ENCODE measurements at regions not wholly inside any gene's neighbourhood (a gene's known extent, or its start where the extent isn't known, plus 50 kb on each side); places are given as distances from the start of the nearest gene placed in this dataset.

DNA sequence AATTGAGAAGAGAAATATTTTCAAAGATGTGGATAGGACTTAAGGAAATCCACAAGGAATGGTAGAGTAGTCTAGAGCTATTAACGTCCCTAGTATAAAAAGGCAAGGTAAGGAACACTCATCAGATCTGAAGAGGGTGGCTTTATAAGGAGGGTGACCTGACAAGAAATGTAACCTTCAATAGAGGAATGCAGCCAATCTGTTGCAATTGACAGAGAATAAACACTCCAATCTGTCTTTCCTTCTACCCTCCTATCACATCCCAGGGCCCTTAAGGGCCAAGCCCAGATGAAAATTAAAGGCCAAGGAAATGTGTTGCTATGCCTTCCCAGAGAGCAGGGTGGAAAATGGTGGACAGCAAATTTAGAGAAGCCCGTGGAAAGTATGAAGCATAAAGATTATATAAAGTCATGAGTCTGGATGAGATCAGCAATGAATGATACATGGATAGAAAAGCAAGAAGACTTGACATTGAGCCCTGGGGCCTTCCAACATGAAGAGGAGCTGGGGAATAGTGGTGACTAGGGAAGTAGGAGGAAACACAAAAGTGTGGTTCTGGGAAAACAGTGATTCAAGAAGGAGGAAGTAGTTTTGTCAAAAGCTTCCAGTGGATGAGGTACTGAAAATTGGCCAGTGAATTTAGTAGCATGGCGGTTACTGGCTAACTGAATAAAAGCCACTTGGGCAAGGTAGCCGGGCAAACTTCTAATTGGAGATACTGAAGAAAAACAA, 270.6 kb upstream of the TANK start:
- DNase-seq: no peak

DNA sequence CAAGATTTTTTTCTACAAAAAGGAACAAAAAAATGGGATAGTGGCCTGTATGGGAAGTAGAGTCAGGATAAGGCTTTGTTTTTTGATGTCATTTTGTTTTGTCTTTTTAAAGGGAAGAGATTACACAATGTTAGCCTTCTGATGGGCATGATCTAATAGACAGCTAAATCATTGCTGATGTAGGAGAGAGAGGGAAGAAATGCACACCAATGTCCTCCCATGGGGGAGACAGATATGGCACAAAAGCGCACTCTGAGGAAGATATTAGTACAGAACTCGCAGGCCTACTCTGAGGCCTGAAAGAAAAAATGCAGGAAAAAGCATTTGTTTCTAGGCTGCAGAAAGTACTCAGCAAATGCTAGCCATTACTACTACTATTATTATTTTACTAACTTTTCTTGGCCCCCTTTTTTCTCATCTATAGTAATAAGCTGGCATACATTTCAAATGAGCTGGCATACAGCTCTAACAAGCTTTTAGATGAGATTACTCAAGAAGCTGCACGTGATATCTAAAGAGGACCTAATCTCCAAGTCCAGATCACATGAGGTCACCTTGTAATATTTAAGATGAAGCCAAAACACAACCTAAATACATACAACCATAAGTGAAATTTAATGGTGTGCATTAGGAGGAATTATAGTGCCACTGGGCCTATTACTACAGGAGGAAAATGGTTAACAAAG, 269.4 kb upstream of the TANK start:
- no peak for DNase-seq

DNA sequence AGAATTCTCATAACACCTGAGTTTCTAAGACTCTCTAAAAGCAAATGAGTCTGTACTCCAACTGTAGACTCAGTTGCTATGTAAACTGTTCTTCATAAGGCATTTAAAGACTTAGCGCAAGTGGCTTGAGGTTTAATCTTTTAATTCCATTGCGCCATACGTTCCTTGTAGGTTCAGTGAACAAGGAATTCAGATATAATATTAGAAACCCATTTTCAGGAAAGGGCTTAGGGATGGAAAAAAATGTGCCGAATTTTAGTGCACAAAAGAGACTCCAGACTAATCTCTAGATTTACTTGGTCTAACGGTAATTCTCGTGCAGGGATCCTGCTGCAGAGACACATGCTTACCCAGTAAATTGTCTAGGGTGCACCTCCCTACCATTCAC, 268.9 kb upstream of the TANK start:
- no peak for DNase-seq

DNA sequence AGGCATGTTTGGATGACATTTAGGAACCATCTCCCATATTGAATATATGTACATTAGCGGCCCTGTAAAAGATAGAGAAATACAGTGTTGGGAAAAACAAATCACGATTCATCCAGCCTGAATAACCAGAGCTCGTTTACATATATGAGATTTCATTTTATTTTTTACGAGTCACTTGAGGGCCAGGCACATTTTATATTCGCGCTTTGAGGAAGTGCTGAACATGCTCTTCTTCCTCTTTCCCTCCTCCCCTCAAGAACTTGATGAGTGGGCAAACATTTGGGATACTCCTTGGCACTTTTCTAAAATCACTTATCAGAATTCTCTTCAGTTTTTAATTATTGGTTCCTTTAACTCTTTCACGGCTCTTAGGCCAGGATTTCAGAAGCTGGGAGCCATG, 268.0 kb upstream of the TANK start:
- DNase-seq: no peak

DNA sequence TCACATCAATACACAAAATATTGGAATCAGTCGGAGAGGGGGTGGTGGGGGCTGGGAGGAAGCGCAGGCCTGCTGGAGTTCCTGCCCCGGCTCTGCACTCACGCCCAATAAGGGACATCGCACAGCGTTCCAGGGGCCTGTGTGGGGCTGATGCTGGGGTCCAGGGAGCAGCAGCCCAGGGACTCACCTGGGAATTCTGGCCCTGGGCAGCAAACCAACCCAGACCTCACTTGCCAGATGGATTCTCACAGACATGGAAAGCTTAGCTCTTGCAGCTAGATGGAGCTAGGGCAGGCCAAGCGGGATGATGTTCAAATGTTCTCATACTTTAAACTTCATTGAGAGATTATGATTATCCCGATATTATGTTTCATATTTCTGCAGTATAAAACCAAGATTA, 266.6 kb upstream of the TANK start:
- DNase-seq: no peak

GRCh38 chr2:160898581-160899307, 261.5 kb upstream of the TANK start:
- DNase-seq: no peak

DNA sequence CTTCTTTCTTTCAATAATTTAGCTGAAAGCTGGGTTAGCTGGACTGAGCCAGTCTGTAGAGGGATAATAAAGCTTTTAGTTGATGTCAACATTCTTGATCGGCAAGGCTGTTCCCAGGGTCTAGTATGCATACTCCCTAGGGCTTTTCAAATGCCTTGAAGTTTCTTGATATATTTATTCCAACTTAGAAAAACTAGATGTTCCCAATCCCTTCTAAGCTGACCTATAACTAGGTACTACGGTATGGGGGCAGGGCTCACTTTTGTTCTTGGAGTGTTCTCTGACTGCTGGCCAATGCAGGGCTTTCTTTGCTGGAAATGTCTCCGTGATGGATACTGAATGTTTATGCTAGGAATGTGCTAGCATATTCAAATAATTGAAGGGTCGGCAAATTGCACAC, 258.6 kb upstream of the TANK start:
- no peak for DNase-seq

DNA sequence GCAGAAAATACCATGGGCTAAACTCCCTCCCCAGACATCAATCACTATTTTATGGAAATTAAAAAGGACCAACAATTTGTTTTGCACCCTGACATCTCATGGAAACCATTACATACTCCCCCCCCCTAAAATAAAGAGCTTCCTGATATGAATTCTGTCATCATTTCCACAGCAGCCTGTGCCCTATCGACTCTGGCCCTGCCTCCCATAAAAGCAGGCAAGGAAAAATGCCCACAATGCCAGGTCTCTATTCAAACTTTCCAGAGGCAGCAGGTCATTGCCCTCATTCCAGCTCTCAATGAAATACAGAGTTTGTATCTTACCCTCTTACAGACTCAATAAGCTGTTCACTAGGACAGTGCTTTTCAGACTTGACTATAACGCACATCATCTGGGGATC, 254.4 kb upstream of the TANK start:
- no peak for DNase-seq

DNA sequence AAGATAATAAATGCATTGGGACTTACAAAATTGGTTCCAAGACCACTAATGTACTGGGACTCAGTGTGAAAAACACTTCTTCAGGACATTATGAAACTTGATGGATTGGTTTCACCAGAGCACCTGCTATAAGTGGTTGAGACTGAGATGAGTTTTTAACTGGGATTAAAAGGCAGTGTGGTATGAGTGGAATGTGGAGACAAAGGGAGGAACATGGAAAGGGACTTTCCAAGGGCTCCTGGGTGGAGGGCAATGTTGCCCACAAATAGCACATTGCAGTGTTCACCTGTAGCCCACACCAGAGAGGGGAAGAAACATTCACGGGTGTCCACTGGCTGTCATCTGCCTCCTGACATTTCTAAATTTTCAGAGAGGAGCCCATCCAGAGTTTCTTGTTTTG, 253.3 kb upstream of the TANK start:
- no peak for DNase-seq

GRCh38 chr2:160907738-160908137, 252.5 kb upstream of the TANK start:
- DNase-seq: no peak

DNA sequence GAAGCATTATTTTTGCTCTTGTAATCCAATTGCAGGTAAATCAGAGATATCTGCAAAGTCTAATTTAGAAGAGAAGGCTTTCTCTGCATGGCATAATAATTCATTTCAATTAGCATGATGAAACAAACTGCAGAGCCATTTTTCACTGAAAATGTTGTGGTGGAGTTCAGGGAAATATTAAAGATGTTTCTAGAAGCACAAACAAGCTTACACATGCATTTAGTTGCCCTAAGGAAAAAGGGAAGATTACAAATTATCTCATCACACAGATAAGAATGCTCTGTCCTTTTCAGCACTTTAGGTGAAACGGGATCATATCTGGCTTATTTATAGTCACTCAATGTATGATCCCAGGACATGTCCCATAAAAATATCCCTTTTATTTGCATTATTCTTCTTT, 252.1 kb upstream of the TANK start:
- DNase-seq: no peak

DNA sequence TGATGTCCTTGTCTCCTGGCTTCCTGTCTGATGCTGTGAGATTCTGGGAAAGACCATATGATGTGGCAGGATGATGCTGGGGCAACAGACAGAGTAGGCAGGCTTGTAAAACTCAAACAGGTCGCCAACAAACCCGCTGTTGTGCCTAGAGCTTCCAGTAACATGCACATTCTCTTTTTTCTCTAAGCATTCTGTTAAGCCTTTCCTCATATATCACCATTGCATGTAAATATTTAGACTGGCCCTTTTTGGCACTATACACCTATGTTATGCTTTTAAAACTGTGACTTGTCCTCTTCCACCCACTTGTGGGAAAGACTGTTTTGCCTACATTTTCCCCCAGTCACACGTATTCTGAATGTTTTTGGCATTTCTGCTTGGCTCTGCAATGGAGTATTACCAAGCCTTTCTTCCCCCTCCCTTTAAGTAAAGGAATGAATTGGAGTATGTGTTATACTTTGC, 250.4 kb upstream of the TANK start:
- no peak for DNase-seq

DNA sequence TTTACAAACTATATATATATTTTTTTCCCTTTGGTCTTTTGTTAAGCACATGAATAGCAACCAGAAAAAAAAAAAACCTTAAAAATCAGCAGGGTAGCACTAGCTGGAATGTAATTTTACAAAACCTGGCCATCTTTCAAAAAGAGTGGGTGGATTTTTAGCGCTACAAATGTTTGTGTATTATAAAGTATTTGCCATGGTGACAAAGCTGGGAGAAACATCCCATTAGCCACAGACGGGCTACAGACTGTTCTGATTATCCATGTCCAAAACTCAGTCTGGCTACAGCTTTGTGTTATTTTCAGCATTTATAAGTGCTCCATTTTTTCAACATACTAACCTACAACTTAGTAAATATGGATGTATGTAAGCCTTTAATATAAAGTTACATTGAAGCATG, 249.5 kb upstream of the TANK start:
- no peak for DNase-seq

GRCh38 chr2:160911258-160911657, 249.0 kb upstream of the TANK start:
- no peak for DNase-seq

DNA sequence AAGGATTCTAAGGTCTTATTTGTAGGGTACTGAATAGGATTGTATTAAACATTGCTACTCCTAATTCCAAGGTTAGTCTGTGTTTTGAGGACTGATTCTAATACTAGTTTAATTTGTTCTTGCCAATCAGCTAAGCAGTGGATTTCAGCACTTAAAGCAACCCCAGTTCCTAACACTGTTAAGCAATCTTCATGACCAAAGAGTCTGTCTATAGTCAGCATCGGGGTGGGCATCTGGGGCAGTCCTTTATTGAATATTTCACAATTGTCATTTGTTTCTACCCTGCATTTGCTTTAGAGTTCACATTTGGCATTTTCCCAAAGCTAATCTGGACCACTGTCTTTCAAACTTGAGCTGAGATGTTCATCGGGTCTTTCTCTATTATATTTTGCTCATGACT, 248.0 kb upstream of the TANK start:
- no peak for DNase-seq

DNA sequence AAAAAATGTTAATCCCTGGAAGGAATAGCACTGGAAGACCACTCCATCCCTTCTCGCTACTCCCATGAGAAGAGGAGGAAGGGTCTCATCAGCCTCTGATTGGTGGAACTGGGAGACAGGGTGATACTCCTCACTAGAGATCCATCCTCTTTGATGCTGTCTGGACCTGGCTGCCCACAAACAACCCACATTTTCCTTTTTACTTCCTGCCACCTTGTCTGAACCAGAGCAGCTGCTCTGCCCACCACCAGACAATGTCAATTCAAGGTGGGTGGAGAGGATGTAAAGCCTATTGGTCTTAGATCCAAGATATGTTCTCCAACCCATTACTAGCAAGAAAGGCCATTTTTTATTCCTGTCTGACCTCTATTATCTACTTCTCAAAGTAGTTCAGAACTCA, 246.9 kb upstream of the TANK start:
- DNase-seq: no peak

- no peak for DNase-seq
Observed at GRCh38 chr2:160914217-160914616, 246.0 kb upstream of the TANK start.

GRCh38 chr2:160916300-160916699, 243.9 kb upstream of the TANK start:
- no peak for DNase-seq

GRCh38 chr2:160917850-160918249, 242.4 kb upstream of the TANK start:
- no peak for DNase-seq

DNA sequence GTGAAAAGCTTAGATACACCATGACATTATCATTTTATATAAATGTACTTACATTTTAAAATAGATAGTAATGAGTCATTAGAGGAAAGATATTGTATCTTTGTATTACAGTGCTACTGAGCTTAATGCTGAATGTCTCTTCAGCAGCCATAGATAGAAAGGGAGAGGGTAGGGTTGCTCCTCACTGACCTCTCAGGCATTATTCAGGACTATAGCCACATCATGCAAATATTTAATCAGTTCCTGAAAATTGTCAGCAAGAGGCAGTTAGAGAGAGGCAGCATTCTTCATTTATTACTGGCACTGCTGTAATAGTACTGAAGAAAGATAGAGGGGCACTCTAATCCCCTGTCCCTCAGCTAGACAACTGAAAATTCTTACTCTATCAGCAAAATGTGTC, 242.0 kb upstream of the TANK start:
- no peak for DNase-seq

DNA sequence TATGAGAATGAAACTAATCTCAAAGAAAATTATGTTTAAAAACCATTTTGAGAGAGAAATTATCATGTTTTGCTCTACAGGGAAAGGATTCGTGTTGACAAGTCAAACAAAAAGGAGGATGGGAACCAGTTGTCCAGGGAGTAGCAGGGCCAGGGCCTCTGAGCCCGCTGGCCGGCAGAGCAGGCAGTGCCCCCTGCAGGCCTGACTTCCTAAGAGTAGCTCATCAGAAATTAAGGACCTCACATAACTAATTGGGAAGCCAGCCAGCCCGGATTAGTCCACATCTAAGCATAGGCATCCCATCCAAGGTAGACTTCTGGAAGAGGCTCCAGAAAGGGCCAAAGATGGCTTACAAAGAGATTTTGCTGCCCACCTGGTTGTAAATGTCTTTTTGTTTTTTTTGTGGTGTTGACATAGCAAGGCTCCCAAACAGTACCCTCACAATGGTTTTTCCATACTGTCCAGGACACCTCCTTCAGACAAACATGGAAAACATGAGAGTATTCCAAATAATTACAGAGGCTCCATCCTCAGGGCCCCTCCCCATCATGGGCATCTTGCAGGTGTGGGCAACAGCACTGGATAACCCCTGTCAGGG, 241.2 kb upstream of the TANK start:
- no peak for DNase-seq

GRCh38 chr2:160920061-160920460, 240.2 kb upstream of the TANK start:
- DNase-seq: no peak

DNA sequence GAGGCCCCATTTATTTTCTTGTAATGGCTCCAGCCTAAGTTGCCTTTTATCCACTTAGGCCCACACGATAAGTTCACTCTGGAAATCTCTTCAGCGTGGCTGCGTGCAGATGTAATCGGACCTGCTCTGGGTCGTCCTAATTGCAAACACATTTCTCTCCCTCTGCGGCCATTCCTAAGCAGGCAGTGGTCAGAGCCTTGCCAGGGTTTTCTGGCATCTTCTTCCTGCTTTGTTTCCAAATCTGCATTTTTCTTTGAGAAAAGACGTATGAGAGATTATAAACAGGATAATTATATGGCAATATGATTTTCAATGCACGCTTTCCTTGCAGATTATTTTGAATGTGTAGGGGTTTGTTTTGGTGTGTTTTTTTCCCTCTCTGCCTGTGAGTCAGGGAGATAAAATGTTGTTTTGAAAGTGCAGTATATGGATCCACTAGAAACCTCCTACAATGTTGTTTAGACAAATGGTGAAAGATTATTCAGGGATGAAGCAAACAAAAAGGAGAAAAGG, 239.4 kb upstream of the TANK start:
- DNase-seq: no peak

Measured in activated CD4-positive, alpha-beta T cell treated with anti-CD3 and anti-CD28 coated beads, Interleukin-2, amount 50 U/mL, for 4 hours (primary cell).